ENCODE measurements at regions not wholly inside any gene's neighbourhood (a gene's known extent, or its start where the extent isn't known, plus 50 kb on each side); places are given as distances from the start of the nearest gene placed in this dataset.
A peak's percentile ranks its signal among the peaks of the same experiment; 100 is the strongest.

DNA sequence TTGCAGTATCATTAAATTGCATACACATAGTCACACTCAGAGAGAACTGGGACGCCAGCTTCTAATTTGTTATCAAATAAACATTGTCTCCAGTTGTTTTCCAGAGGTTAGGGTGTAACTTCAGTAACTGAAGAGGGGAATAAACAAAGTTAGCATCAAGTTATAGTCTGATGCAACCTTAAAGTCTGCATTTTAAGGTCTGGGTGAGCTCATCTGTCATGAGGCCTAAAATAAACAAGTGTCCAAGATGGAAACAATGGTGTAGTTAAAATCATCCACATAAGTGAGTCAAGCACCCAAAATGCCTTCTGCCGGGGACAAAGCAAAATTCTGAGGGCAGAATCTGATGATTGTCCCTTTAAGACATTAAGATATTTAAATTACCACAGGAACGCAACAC lies 70.3 kb upstream of the EMCN start:
- H3K27me3 ChIP-seq (ENCODE audit: control insufficient read depth in 2 of 2, insufficient read depth in 1 of 2, low read length in 1 of 2), result no peaks in the 10 kb centered on the region
- 96% methylated on average over 3 of the region's 3 CpGs for WGBS
- no peak overlapping the region for H3K27ac ChIP-seq (ENCODE audit: low read depth in 1 of 2, low read length in 1 of 2)
- no peaks in the 10 kb centered on the region for H3K9me3 ChIP-seq (ENCODE audit: control insufficient read depth in 2 of 2, insufficient read depth in 1 of 2, low read length in 1 of 2)
- no peak for DNase-seq (ENCODE audit: low read depth in 6 of 9, low spot score in 9 of 9)
- H3K4me1 ChIP-seq (ENCODE audit: control insufficient read depth in 2 of 2, insufficient read depth in 2 of 2, low read length in 2 of 2), result no peaks in the 10 kb centered on the region
- no peaks in the 10 kb centered on the region for H3K36me3 ChIP-seq (ENCODE audit: control insufficient read depth in 2 of 2, insufficient read depth in 2 of 2, low read length in 1 of 2)
- H3K4me3 ChIP-seq (ENCODE audit: low read length in 2 of 2), result no peak overlapping the region

GRCh38 chr4:100582146-100582545 lies 64.3 kb upstream of the EMCN start:
- no peaks in the 10 kb centered on the region for H3K36me3 ChIP-seq (ENCODE audit: control insufficient read depth in 2 of 2, insufficient read depth in 2 of 2, low read length in 1 of 2)
- WGBS, result 95% methylated on average over 2 of the region's 2 CpGs
- H3K4me1 ChIP-seq (ENCODE audit: control insufficient read depth in 2 of 2, insufficient read depth in 2 of 2, low read length in 2 of 2), result no peaks in the 10 kb centered on the region
- no peak for DNase-seq (ENCODE audit: low read depth in 6 of 9, low spot score in 9 of 9)
- H3K27ac ChIP-seq (ENCODE audit: low read depth in 1 of 2, low read length in 1 of 2), result peak overlapping the region in 1 of 2 donors; percentile 41
- no peak overlapping the region for H3K4me3 ChIP-seq (ENCODE audit: low read length in 2 of 2)
- H3K27me3 ChIP-seq (ENCODE audit: control insufficient read depth in 2 of 2, insufficient read depth in 1 of 2, low read length in 1 of 2), result no peaks in the 10 kb centered on the region
- no peaks in the 10 kb centered on the region for H3K9me3 ChIP-seq (ENCODE audit: control insufficient read depth in 2 of 2, insufficient read depth in 1 of 2, low read length in 1 of 2)

- DNase-seq (ENCODE audit: low read depth in 6 of 9, low spot score in 9 of 9), result peak in 2 of 9 donors; percentile 7 to 14
- H3K9me3 ChIP-seq (ENCODE audit: control insufficient read depth in 2 of 2, insufficient read depth in 1 of 2, low read length in 1 of 2), result no peaks in the 10 kb centered on the region
- no peaks in the 10 kb centered on the region for H3K4me1 ChIP-seq (ENCODE audit: control insufficient read depth in 2 of 2, insufficient read depth in 2 of 2, low read length in 2 of 2)
- WGBS, result 75% methylated on average over 2 of the region's 2 CpGs
- no peak overlapping the region for H3K4me3 ChIP-seq (ENCODE audit: low read length in 2 of 2)
- H3K36me3 ChIP-seq (ENCODE audit: control insufficient read depth in 2 of 2, insufficient read depth in 2 of 2, low read length in 1 of 2), result no peaks in the 10 kb centered on the region
- no peaks in the 10 kb centered on the region for H3K27me3 ChIP-seq (ENCODE audit: control insufficient read depth in 2 of 2, insufficient read depth in 1 of 2, low read length in 1 of 2)
- H3K27ac ChIP-seq (ENCODE audit: low read depth in 1 of 2, low read length in 1 of 2), result no peak overlapping the region
Measured at GRCh38 chr4:100581337-100581736, 63.5 kb upstream of the EMCN start.

DNA sequence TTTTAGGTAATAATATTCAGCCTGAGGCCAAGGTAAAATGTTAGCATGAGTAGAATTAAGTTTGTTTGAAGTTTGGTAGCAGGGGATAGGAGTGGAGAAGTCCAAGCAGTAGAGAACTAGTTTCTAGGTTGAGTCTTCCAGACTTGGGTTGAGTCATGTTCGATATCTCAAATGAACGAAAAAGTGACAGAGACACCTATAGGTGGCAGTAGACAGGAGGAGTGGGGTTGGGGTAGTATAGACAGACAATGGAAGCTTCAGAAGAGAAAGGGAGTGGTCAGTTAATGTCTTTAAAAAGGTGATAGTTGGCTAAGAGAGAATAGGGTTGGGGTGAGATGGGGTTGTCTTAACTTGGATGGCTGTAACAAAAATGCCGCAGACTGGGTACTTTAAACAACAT lies 58.7 kb upstream of the EMCN start:
- Histone ChIP-seq H3K4me1 (ENCODE audit: control insufficient read depth in 2 of 2, insufficient read depth in 2 of 2, low read length in 2 of 2) (no peaks in the 10 kb centered on the region), H3K27ac (ENCODE audit: low read depth in 1 of 2, low read length in 1 of 2) (no peak overlapping the region), H3K27me3 (ENCODE audit: control insufficient read depth in 2 of 2, insufficient read depth in 1 of 2, low read length in 1 of 2) (no peaks in the 10 kb centered on the region), H3K9me3 (ENCODE audit: control insufficient read depth in 2 of 2, insufficient read depth in 1 of 2, low read length in 1 of 2) (no peaks in the 10 kb centered on the region), H3K36me3 (ENCODE audit: control insufficient read depth in 2 of 2, insufficient read depth in 2 of 2, low read length in 1 of 2) (no peaks in the 10 kb centered on the region), H3K4me3 (ENCODE audit: low read length in 2 of 2) (no peak overlapping the region)
- DNase-seq (ENCODE audit: low read depth in 6 of 9, low spot score in 9 of 9), result no peak
- 96% methylated on average over 3 of the region's 3 CpGs for WGBS

DNA sequence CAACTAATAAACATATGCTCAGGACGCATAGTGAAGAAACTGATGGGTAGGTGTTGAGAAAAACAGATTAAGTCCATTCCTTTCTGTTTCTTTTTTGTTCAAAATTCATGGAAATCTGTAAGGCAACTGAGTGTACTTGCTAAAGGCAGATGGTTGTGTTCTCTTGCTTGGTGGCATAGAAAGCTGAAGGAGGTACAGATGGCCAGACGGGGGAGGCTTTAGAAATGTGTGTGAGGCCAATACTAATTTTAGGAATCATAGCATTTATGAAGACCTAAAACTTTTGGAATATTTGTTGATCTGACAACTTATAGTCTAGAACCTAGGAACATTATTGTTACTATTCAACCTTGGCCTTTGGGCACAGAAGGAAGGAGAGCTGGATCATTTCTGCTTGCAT lies 56.8 kb upstream of the EMCN start:
- DNase-seq (ENCODE audit: low read depth in 6 of 9, low spot score in 9 of 9), result no peak
- Histone ChIP-seq H3K27ac (ENCODE audit: low read depth in 1 of 2, low read length in 1 of 2) (no peak overlapping the region), H3K9me3 (ENCODE audit: control insufficient read depth in 2 of 2, insufficient read depth in 1 of 2, low read length in 1 of 2) (no peaks in the 10 kb centered on the region), H3K36me3 (ENCODE audit: control insufficient read depth in 2 of 2, insufficient read depth in 2 of 2, low read length in 1 of 2) (no peaks in the 10 kb centered on the region), H3K4me3 (ENCODE audit: low read length in 2 of 2) (no peak overlapping the region), H3K4me1 (ENCODE audit: control insufficient read depth in 2 of 2, insufficient read depth in 2 of 2, low read length in 2 of 2) (no peaks in the 10 kb centered on the region), H3K27me3 (ENCODE audit: control insufficient read depth in 2 of 2, insufficient read depth in 1 of 2, low read length in 1 of 2) (no peaks in the 10 kb centered on the region)
- WGBS, result 97% methylated on average over 2 of the region's 2 CpGs

GRCh38 chr4:100569196-100569595 lies 51.4 kb upstream of the EMCN start:
- DNase-seq (ENCODE audit: low read depth in 6 of 9, low spot score in 9 of 9), result no peak
- no peak overlapping the region for H3K27ac ChIP-seq (ENCODE audit: low read depth in 1 of 2, low read length in 1 of 2)
- no peak overlapping the region for H3K4me3 ChIP-seq (ENCODE audit: low read length in 2 of 2)
- no peaks in the 10 kb centered on the region for H3K27me3 ChIP-seq (ENCODE audit: control insufficient read depth in 2 of 2, insufficient read depth in 1 of 2, low read length in 1 of 2)
- H3K9me3 ChIP-seq (ENCODE audit: control insufficient read depth in 2 of 2, insufficient read depth in 1 of 2, low read length in 1 of 2), result no peaks in the 10 kb centered on the region
- 46% methylated on average over 2 of the region's 2 CpGs for WGBS
- no peaks in the 10 kb centered on the region for H3K4me1 ChIP-seq (ENCODE audit: control insufficient read depth in 2 of 2, insufficient read depth in 2 of 2, low read length in 2 of 2)
- no peaks in the 10 kb centered on the region for H3K36me3 ChIP-seq (ENCODE audit: control insufficient read depth in 2 of 2, insufficient read depth in 2 of 2, low read length in 1 of 2)
